Right atrium auricular region (tissue), 2 donors: ENCODE measurements at regions not wholly inside any gene's neighbourhood (a gene's known extent, or its start where the extent isn't known, plus 50 kb on each side); places are given as distances from the start of the nearest gene placed in this dataset.

Experiments used
- DNase-seq: peaks from one replicate; pipeline ENCODE4 v3.0.0-alpha.2; 2019; ENCODE audit warnings: low spot score
- H3K27ac ChIP-seq, 2 donors: fragments of 200-600 bp; sonication (generic); 1 replicate in 1 of 2; 2 replicates in 1 of 2; pipeline ENCODE4 v1.5.1; 2016 to 2019
- H3K27me3 ChIP-seq, 2 donors: fragments of 200-600 bp; sonication (generic); one replicate each; pipeline versions ENCODE4 v1.5.1 to v1.6.0; 2017 to 2019
- H3K36me3 ChIP-seq: fragments of 200-600 bp; sonication (generic); one replicate; pipeline ENCODE4 v1.5.1; 2016
- H3K4me1 ChIP-seq, 2 donors: fragments of 200-600 bp; sonication (generic); one replicate each; pipeline versions ENCODE4 v1.5.1 to v1.6.0; 2017 to 2019
- H3K4me3 ChIP-seq, 2 donors: fragments of 200-600 bp; sonication (generic); 1 replicate in 1 of 2; 2 replicates in 1 of 2; pipeline ENCODE4 v1.5.1; 2017 to 2019; ENCODE audit warnings: mild to moderate bottlenecking in 1 of 2, moderate library complexity in 1 of 2
- H3K9me3 ChIP-seq, 2 donors: fragments of 200-600 bp; sonication (generic); one replicate each; pipeline ENCODE4 v1.5.1; 2019
- TF ChIP-seq, protein P1 (sequence below), 2 donors: fragments of 200-600 bp; sonication (generic); IDR thresholded peaks; one replicate each; pipeline ENCODE4 v1.5.1; 2019; ENCODE audit warnings: antibody characterized with exemption in 2 of 2

GRCh38 chr18:39647627-39648534 lies 2082.3 kb upstream of the CELF4 start:
- Histone ChIP-seq H3K27ac (no peak overlapping the region), H3K4me3 (no peak overlapping the region), H3K36me3 (no peaks in the 10 kb centered on the region), H3K4me1 (no peaks in the 10 kb centered on the region), H3K9me3 (no peaks in the 10 kb centered on the region), H3K27me3 (no peaks in the 10 kb centered on the region)
- no peak for DNase-seq
- TF ChIP-seq, protein P1, sequence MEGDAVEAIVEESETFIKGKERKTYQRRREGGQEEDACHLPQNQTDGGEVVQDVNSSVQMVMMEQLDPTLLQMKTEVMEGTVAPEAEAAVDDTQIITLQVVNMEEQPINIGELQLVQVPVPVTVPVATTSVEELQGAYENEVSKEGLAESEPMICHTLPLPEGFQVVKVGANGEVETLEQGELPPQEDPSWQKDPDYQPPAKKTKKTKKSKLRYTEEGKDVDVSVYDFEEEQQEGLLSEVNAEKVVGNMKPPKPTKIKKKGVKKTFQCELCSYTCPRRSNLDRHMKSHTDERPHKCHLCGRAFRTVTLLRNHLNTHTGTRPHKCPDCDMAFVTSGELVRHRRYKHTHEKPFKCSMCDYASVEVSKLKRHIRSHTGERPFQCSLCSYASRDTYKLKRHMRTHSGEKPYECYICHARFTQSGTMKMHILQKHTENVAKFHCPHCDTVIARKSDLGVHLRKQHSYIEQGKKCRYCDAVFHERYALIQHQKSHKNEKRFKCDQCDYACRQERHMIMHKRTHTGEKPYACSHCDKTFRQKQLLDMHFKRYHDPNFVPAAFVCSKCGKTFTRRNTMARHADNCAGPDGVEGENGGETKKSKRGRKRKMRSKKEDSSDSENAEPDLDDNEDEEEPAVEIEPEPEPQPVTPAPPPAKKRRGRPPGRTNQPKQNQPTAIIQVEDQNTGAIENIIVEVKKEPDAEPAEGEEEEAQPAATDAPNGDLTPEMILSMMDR (IDR thresholded peaks at IDR 0.05) = no peak

DNA sequence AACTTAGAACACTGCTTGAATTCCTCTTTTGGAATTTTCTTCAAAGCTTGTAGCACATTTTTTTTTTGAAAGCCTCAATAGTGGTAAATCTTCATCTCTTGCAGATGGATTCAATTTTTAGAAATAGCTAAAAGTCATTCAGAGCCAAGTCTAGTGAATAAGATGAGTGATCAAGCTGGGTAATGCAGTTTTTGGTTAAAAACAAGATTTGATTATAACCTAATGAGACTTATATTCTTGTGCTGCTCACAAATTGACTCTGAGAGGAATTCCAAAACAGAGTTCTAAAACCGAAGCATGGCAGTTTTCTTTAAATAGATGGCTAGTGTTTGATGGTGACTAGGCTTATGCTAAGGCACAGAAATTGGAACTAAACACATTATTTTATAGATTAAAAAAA lies 2072.6 kb upstream of the CELF4 start:
- no peaks in the 10 kb centered on the region for H3K27me3 ChIP-seq
- TF ChIP-seq, protein P1 (IDR thresholded peaks at IDR 0.05) = no peak
- H3K9me3 ChIP-seq = no peaks in the 10 kb centered on the region
- no peak overlapping the region for H3K4me3 ChIP-seq
- no peaks in the 10 kb centered on the region for H3K4me1 ChIP-seq
- no peaks in the 10 kb centered on the region for H3K36me3 ChIP-seq
- no peak for DNase-seq
- no peak overlapping the region for H3K27ac ChIP-seq

- TF ChIP-seq, protein P1 (IDR thresholded peaks at IDR 0.05) = no peak
- no peak for DNase-seq
- no peaks in the 10 kb centered on the region for H3K27me3 ChIP-seq
- no peaks in the 10 kb centered on the region for H3K4me1 ChIP-seq
- H3K4me3 ChIP-seq = no peak overlapping the region
- H3K27ac ChIP-seq = no peak overlapping the region
- H3K36me3 ChIP-seq = no peaks in the 10 kb centered on the region
- no peaks in the 10 kb centered on the region for H3K9me3 ChIP-seq
These were observed 2071.3 kb upstream of the CELF4 start for GRCh38 chr18:39636931-39637330.

DNA sequence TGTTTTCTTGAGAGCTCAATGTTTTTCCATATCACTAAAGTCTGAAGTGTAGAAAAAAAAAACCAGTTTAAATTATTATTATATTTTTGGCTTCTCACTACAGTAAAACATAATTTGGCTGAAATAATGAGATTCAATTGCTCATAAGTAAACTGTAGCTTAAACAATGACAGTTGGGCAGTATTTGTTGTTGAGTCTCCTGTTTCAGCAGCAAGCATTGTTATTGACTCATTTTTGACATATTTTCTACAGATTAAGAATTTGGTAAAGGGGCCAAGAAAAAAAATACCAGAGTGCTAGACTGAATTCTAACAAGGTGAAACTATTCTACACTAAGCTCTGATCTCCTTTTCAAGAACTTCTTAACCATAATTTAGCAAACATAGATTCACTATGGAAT lies 2070.4 kb upstream of the CELF4 start:
- Histone ChIP-seq H3K27me3 (no peaks in the 10 kb centered on the region), H3K36me3 (no peaks in the 10 kb centered on the region), H3K27ac (no peak overlapping the region), H3K4me3 (no peak overlapping the region), H3K4me1 (no peaks in the 10 kb centered on the region), H3K9me3 (no peaks in the 10 kb centered on the region)
- TF ChIP-seq, protein P1 (IDR thresholded peaks at IDR 0.05) = no peak
- DNase-seq = no peak

- Histone ChIP-seq H3K27ac (no peak overlapping the region), H3K9me3 (no peaks in the 10 kb centered on the region), H3K27me3 (no peaks in the 10 kb centered on the region), H3K36me3 (no peaks in the 10 kb centered on the region), H3K4me3 (no peak overlapping the region), H3K4me1 (no peaks in the 10 kb centered on the region)
- no peak for DNase-seq
- TF ChIP-seq, protein P1 (IDR thresholded peaks at IDR 0.05) = no peak
These were observed 2069.6 kb upstream of the CELF4 start for GRCh38 chr18:39635192-39635591.
